ENCODE measurements at regions not wholly inside any gene's neighbourhood (a gene's known extent, or its start where the extent isn't known, plus 50 kb on each side); places are given as distances from the start of the nearest gene placed in this dataset.

- no peak for TF ChIP-seq CTCF (IDR thresholded peaks at IDR 0.05)
- TF ChIP-seq ZFX (IDR thresholded peaks at IDR 0.05; ENCODE audit: borderline replicate concordance), result no peak
Measured at GRCh38 chr9:6160579-6160978, 55.0 kb upstream of the IL33 start.

Measured in 22Rv1 (cell line).